PC-3 (cell line): ENCODE measurements at regions not wholly inside any gene's neighbourhood (a gene's known extent, or its start where the extent isn't known, plus 50 kb on each side); places are given as distances from the start of the nearest gene placed in this dataset.

Experiments
- ATAC-seq: fragments of 200-7000 bp; cut with Tn5 transposase; 2 replicates; pipeline ENCODE4 v1.9.1; 2020; ENCODE audit warnings: mild to moderate bottlenecking, moderate library complexity
- BruUV-seq: library from RNA; stranded (reverse); fragments of 400-500 nt; replicated peaks from 2 replicates; lab custom pipeline; 2021; lab: Mats Ljungman, UMichigan
- CTCF ChIA-PET: fragments of 300-600 bp; sonication (Branson Sonifier 250); formaldehyde crosslinking; loops from one replicate; lab custom pipeline; 2022; ENCODE audit warnings: antibody characterized with exemption; lab: Charles Lee
- POLR2A ChIA-PET: fragments of 300-600 bp; sonication (Branson Sonifier 250); formaldehyde crosslinking; loops from one replicate; lab custom pipeline; 2022; ENCODE audit warnings: antibody characterized with exemption; ENCODE audit not compliant: unreplicated experiment; lab: Charles Lee
- DNase-seq: peaks from one replicate; pipeline ENCODE4 v3.0.0-alpha.2; 2015
- H2AFZ ChIP-seq: fragments of 300-600 bp; sonication (generic); 2 replicates; pipeline ENCODE4 v1.6.0; 2016; ENCODE audit warnings: antibody characterized with exemption, low read length
- H3F3A ChIP-seq: fragments of 300-600 bp; sonication (generic); one replicate; pipeline ENCODE4 v1.6.0; 2017; ENCODE audit warnings: antibody characterized with exemption, low read length, control low read depth, mild to moderate bottlenecking; ENCODE audit not compliant: unreplicated experiment
- H3K27ac ChIP-seq: fragments of 300-600 bp; sonication (generic); 2 replicates; pipeline ENCODE4 v1.5.1; 2016; ENCODE audit warnings: mild to moderate bottlenecking, low read length
- H3K27me3 ChIP-seq: fragments of 300-600 bp; sonication (generic); 2 replicates; pipeline ENCODE4 v1.6.1; 2016; ENCODE audit warnings: low read length, mixed read lengths
- H3K36me3 ChIP-seq: fragments of 300-600 bp; sonication (generic); 2 replicates; pipeline ENCODE4 v1.6.1; 2016; ENCODE audit warnings: low read depth, mixed run types, low read length, mixed read lengths
- H3K4me1 ChIP-seq: fragments of 300-600 bp; sonication (generic); 2 replicates; pipeline ENCODE4 v1.5.1; 2016; ENCODE audit warnings: low read length; ENCODE audit not compliant: insufficient read depth
- H3K4me2 ChIP-seq: fragments of 300-600 bp; sonication (generic); 2 replicates; pipeline ENCODE4 v1.6.0; 2016; ENCODE audit warnings: low read length
- H3K4me3 ChIP-seq: fragments of 300-600 bp; sonication (generic); 2 replicates; pipeline ENCODE4 v1.5.1; 2016; ENCODE audit warnings: mild to moderate bottlenecking, low read length, mixed read lengths
- H3K79me2 ChIP-seq: fragments of 300-600 bp; sonication (generic); 2 replicates; pipeline ENCODE4 v1.6.1; 2017; ENCODE audit warnings: low read length, mixed read lengths
- H3K9ac ChIP-seq: fragments of 300-600 bp; sonication (generic); 2 replicates; pipeline ENCODE4 v1.6.0; 2016; ENCODE audit warnings: mild to moderate bottlenecking, low read length
- H3K9me2 ChIP-seq: fragments of 300-600 bp; sonication (generic); replicated peaks from 2 replicates; pipeline ENCODE4 v1.6.1; 2016; ENCODE audit warnings: mixed run types, low read length, mixed read lengths
- H3K9me3 ChIP-seq: fragments of 300-600 bp; sonication (generic); 2 replicates; pipeline ENCODE4 v1.6.1; 2016; ENCODE audit warnings: low read length, mixed read lengths
- H4K20me1 ChIP-seq: fragments of 300-600 bp; sonication (generic); 2 replicates; pipeline ENCODE4 v1.6.1; 2016; ENCODE audit warnings: low read length, mixed read lengths
- CTCF ChIP-seq: fragments of 300-600 bp; sonication (generic); conservative IDR thresholded peaks from 2 replicates; pipeline ENCODE4 v1.5.1; 2017; ENCODE audit warnings: antibody characterized with exemption, low read depth, mild to moderate bottlenecking, low read length
- EZH2 ChIP-seq: fragments of 300-600 bp; sonication (generic); IDR thresholded peaks from one replicate; pipeline ENCODE4 v1.6.1; 2017; ENCODE audit warnings: antibody characterized with exemption, mild to moderate bottlenecking, low read length; ENCODE audit not compliant: unreplicated experiment
- EZH2phosphoT487 ChIP-seq: fragments of 300-600 bp; sonication (generic); IDR thresholded peaks from 2 replicates; pipeline ENCODE4 v1.6.1; 2018; ENCODE audit warnings: mild to moderate bottlenecking, antibody characterized with exemption, low read length, borderline replicate concordance
- intact Hi-C: fragments of 100-400 bp; cut with micrococcal nuclease; formaldehyde crosslinking; loops from 2 replicates; pipeline ENCODE4 v1.9.0; 2023

- Histone ChIP-seq H4K20me1 (no peaks in the 10 kb centered on the region), H3K4me3 (no peak overlapping the region), H3K9me3 (no peaks in the 10 kb centered on the region), H3K9me2 (no peaks in the 10 kb centered on the region), H3F3A (no peaks in the 10 kb centered on the region), H3K4me2 (no peak overlapping the region), H3K4me1 (no peaks in the 10 kb centered on the region), H3K27me3 (peaks cover 2% of the 10 kb centered on the region; the same call in 1 of the 2 replicates), H3K36me3 (no peaks in the 10 kb centered on the region), H3K79me2 (no peaks in the 10 kb centered on the region), H3K9ac (no peak overlapping the region), H2AFZ (no peak overlapping the region), H3K27ac (no peak overlapping the region)
- DNase-seq (no peak), ATAC-seq (no peak)
- no TSS peak for BruUV-seq
- ChIA-PET POLR2A (no interaction called here), CTCF (no interaction called here)
- intact Hi-C loops, result no loop called here
- no peak for TF ChIP-seq EZH2
- TF ChIP-seq EZH2phosphoT487, result no peak
- no peak for TF ChIP-seq CTCF
These were observed 77.3 kb downstream of the UNCX start for GRCh38 chr7:1309996-1310395.

GRCh38 chr7:1310936-1311335, 78.3 kb downstream of the UNCX start:
- TF ChIP-seq CTCF (no peak), EZH2 (no peak), EZH2phosphoT487 (no peak)
- Histone ChIP-seq H3K9me2 (no peaks in the 10 kb centered on the region), H3K9ac (no peak overlapping the region), H4K20me1 (no peaks in the 10 kb centered on the region), H2AFZ (no peak overlapping the region), H3K9me3 (no peaks in the 10 kb centered on the region), H3K27me3 (no peaks in the 10 kb centered on the region), H3K36me3 (no peaks in the 10 kb centered on the region), H3F3A (no peaks in the 10 kb centered on the region), H3K4me3 (no peak overlapping the region), H3K4me2 (no peak overlapping the region), H3K4me1 (no peaks in the 10 kb centered on the region), H3K79me2 (no peaks in the 10 kb centered on the region), H3K27ac (no peak overlapping the region)
- DNase-seq (no peak), ATAC-seq (no peak)
- no TSS peak for BruUV-seq
- intact Hi-C loops, result no loop called here
- ChIA-PET POLR2A (no interaction called here), CTCF (no interaction called here)

- Histone ChIP-seq H3K4me3 (no peak overlapping the region), H3K79me2 (no peaks in the 10 kb centered on the region), H3K9ac (no peak overlapping the region), H3K36me3 (no peaks in the 10 kb centered on the region), H2AFZ (no peak overlapping the region), H3K4me2 (no peak overlapping the region), H3K4me1 (no peaks in the 10 kb centered on the region), H3K9me3 (no peaks in the 10 kb centered on the region), H3K27ac (no peak overlapping the region), H3K27me3 (no peaks in the 10 kb centered on the region), H3K9me2 (no peaks in the 10 kb centered on the region), H3F3A (no peaks in the 10 kb centered on the region), H4K20me1 (no peaks in the 10 kb centered on the region)
- CTCF ChIA-PET, result no interaction called here
- ATAC-seq, result no peak
- TF ChIP-seq EZH2phosphoT487 (no peak), CTCF (no peak), EZH2 (no peak)
- POLR2A ChIA-PET, result no interaction called here
- no peak for DNase-seq
- intact Hi-C loops, result no loop called here
- no TSS peak for BruUV-seq
These were observed 78.9 kb downstream of the UNCX start for GRCh38 chr7:1311406-1312135.
